ENCODE measurements at regions not wholly inside any gene's neighbourhood (a gene's known extent, or its start where the extent isn't known, plus 50 kb on each side); places are given as distances from the start of the nearest gene placed in this dataset.

DNA sequence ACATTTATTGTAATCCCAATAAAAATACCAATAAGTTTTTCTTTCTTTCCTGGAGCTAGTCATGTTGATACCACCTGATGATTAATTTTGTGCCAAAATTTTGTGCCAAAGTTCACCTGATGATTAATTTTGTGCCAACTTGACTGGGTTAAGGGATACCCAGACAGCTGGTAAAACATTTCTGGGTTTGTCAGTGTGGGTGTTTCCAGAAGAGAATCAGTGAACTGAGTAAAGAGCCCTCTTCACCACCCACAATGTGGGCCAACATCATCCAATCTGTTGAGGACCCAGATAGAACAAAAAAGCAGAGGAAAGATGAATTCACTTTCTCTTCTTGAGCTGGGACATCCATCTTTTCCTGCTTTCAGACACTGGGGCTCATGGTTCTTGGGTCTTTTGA, 292.9 kb downstream of the LMO7 start (continued):
- TF ChIP-seq, protein P1, sequence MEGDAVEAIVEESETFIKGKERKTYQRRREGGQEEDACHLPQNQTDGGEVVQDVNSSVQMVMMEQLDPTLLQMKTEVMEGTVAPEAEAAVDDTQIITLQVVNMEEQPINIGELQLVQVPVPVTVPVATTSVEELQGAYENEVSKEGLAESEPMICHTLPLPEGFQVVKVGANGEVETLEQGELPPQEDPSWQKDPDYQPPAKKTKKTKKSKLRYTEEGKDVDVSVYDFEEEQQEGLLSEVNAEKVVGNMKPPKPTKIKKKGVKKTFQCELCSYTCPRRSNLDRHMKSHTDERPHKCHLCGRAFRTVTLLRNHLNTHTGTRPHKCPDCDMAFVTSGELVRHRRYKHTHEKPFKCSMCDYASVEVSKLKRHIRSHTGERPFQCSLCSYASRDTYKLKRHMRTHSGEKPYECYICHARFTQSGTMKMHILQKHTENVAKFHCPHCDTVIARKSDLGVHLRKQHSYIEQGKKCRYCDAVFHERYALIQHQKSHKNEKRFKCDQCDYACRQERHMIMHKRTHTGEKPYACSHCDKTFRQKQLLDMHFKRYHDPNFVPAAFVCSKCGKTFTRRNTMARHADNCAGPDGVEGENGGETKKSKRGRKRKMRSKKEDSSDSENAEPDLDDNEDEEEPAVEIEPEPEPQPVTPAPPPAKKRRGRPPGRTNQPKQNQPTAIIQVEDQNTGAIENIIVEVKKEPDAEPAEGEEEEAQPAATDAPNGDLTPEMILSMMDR (IDR thresholded peaks at IDR 0.05; ENCODE audit: control extremely low read depth in 1 of 3, insufficient read depth in 1 of 3, low read depth in 1 of 3, low read length in 3 of 3): no peak
- no peak for TF ChIP-seq KDM5A (IDR thresholded peaks at IDR 0.05; ENCODE audit: low read length)

Data from H1 (cell line).